ENCODE measurements at regions not wholly inside any gene's neighbourhood (a gene's known extent, or its start where the extent isn't known, plus 50 kb on each side); places are given as distances from the start of the nearest gene placed in this dataset.

GRCh38 chrX:69068301-69069085, 96.8 kb downstream of the PJA1 start:
- no peak overlapping the region for H3K27ac Mint-ChIP-seq (ENCODE audit: unreplicated experiment)
- H3K9me3 Mint-ChIP-seq (ENCODE audit: unreplicated experiment) = peaks cover 7% of the 10 kb centered on the region
- H3K36me3 Mint-ChIP-seq (ENCODE audit: unreplicated experiment) = no peaks in the 10 kb centered on the region
- no peaks in the 10 kb centered on the region for H3K4me1 Mint-ChIP-seq (ENCODE audit: unreplicated experiment)
- no peak overlapping the region for H3K4me3 Mint-ChIP-seq (ENCODE audit: unreplicated experiment)
- TF ChIP-seq CTCF (IDR thresholded peaks at IDR 0.05) = no peak
- H3K27me3 Mint-ChIP-seq (ENCODE audit: unreplicated experiment) = no peaks in the 10 kb centered on the region
- peak; percentile 54 for DNase-seq (ENCODE audit: extremely low spot score, unreplicated experiment)

GRCh38 chrX:69067841-69068240, 97.4 kb downstream of the PJA1 start:
- H3K9me3 Mint-ChIP-seq (ENCODE audit: unreplicated experiment) = peaks cover 7% of the 10 kb centered on the region
- no peaks in the 10 kb centered on the region for H3K27me3 Mint-ChIP-seq (ENCODE audit: unreplicated experiment)
- no peak overlapping the region for H3K27ac Mint-ChIP-seq (ENCODE audit: unreplicated experiment)
- H3K36me3 Mint-ChIP-seq (ENCODE audit: unreplicated experiment) = no peaks in the 10 kb centered on the region
- no peak overlapping the region for H3K4me3 Mint-ChIP-seq (ENCODE audit: unreplicated experiment)
- H3K4me1 Mint-ChIP-seq (ENCODE audit: unreplicated experiment) = no peaks in the 10 kb centered on the region
- no peak for TF ChIP-seq CTCF (IDR thresholded peaks at IDR 0.05)
- DNase-seq (ENCODE audit: extremely low spot score, unreplicated experiment) = peak; percentile 73

DNA sequence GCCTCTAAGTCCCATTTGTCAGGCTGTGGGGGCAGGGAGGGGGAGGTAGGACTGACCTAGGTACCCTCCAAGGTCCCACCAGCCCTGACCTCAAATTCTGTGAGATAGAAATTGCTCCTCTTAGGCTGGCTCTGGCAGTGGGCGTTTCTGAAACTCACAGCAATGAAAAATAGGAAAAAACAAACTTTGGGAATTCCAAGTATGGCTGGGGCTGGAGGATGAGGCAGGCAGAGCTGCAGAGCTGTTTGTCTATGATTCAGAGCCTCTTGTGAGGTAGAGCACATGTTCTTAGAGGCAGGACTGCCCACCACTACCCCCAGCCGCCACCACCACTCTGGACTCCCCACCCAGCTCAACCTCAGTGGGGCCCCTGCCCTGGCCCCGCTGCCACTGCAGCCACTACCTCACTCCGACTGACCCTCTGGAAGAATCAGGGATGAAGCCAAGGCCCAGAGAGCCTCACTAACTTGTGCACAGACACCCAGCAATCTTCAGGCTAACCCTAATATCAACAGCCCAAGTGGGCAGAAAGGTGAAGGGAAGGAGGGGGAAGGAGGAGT, 98.2 kb downstream of the PJA1 start:
- Mint-ChIP-seq H3K9me3 (ENCODE audit: unreplicated experiment) (peaks cover 7% of the 10 kb centered on the region), H3K27me3 (ENCODE audit: unreplicated experiment) (no peaks in the 10 kb centered on the region), H3K4me1 (ENCODE audit: unreplicated experiment) (no peaks in the 10 kb centered on the region), H3K36me3 (ENCODE audit: unreplicated experiment) (no peaks in the 10 kb centered on the region), H3K4me3 (ENCODE audit: unreplicated experiment) (no peak overlapping the region), H3K27ac (ENCODE audit: unreplicated experiment) (no peak overlapping the region)
- TF ChIP-seq CTCF (IDR thresholded peaks at IDR 0.05) = no peak
- DNase-seq (ENCODE audit: extremely low spot score, unreplicated experiment) = peak; percentile 78

GRCh38 chrX:69066021-69066757, 99.1 kb downstream of the PJA1 start:
- H3K4me3 Mint-ChIP-seq (ENCODE audit: unreplicated experiment) = no peak overlapping the region
- H3K4me1 Mint-ChIP-seq (ENCODE audit: unreplicated experiment) = no peaks in the 10 kb centered on the region
- DNase-seq (ENCODE audit: extremely low spot score, unreplicated experiment) = peak; percentile 69
- no peaks in the 10 kb centered on the region for H3K36me3 Mint-ChIP-seq (ENCODE audit: unreplicated experiment)
- H3K27me3 Mint-ChIP-seq (ENCODE audit: unreplicated experiment) = no peaks in the 10 kb centered on the region
- no peak for TF ChIP-seq CTCF (IDR thresholded peaks at IDR 0.05)
- H3K9me3 Mint-ChIP-seq (ENCODE audit: unreplicated experiment) = peaks cover 7% of the 10 kb centered on the region
- H3K27ac Mint-ChIP-seq (ENCODE audit: unreplicated experiment) = no peak overlapping the region

- no peak overlapping the region for H3K4me3 Mint-ChIP-seq (ENCODE audit: unreplicated experiment)
- DNase-seq (ENCODE audit: extremely low spot score, unreplicated experiment) = peak; percentile 48
- no peak overlapping the region for H3K27ac Mint-ChIP-seq (ENCODE audit: unreplicated experiment)
- no peaks in the 10 kb centered on the region for H3K36me3 Mint-ChIP-seq (ENCODE audit: unreplicated experiment)
- no peaks in the 10 kb centered on the region for H3K4me1 Mint-ChIP-seq (ENCODE audit: unreplicated experiment)
- no peaks in the 10 kb centered on the region for H3K27me3 Mint-ChIP-seq (ENCODE audit: unreplicated experiment)
- H3K9me3 Mint-ChIP-seq (ENCODE audit: unreplicated experiment) = peaks cover 7% of the 10 kb centered on the region
- no peak for TF ChIP-seq CTCF (IDR thresholded peaks at IDR 0.05)
Observed at GRCh38 chrX:69065451-69065850, 99.8 kb downstream of the PJA1 start.
